GM06990 (cell line): ENCODE measurements at regions not wholly inside any gene's neighbourhood (a gene's known extent, or its start where the extent isn't known, plus 50 kb on each side); places are given as distances from the start of the nearest gene placed in this dataset.

Source experiments
- DNase-seq: peaks from one replicate; pipeline ENCODE4 v3.0.0-alpha.2; 2011; ENCODE audit not compliant: insufficient read length; ENCODE audit errors: extremely low read depth
- H3K27me3 ChIP-seq: replicated peaks from 2 replicates; pipeline ENCODE4 v1.6.0; 2011; ENCODE audit warnings: low read length; ENCODE audit not compliant: control insufficient read depth, insufficient read depth
- H3K36me3 ChIP-seq: 2 replicates; pipeline ENCODE4 v1.5.1; 2011; ENCODE audit warnings: low read length; ENCODE audit not compliant: control insufficient read depth, insufficient read depth
- H3K4me3 ChIP-seq: replicated peaks from 2 replicates; pipeline ENCODE4 v1.5.1; 2011; ENCODE audit warnings: low read depth, mild to moderate bottlenecking, control low read depth, low read length
- TF ChIP-seq, protein P1 (sequence below): IDR thresholded peaks from 2 replicates; pipeline ENCODE4 v1.5.1; 2011; ENCODE audit warnings: low read length, control low read depth, mild to moderate bottlenecking, inconsistent platforms; ENCODE audit not compliant: insufficient read depth, poor library complexity, severe bottlenecking

GRCh38 chr12:75715682-75716081 lies 204.3 kb upstream of the KRR1 start:
- Histone ChIP-seq H3K4me3 (no peak overlapping the region), H3K27me3 (no peaks in the 10 kb centered on the region), H3K36me3 (no peaks in the 10 kb centered on the region)
- DNase-seq, result no peak
- TF ChIP-seq, protein P1, sequence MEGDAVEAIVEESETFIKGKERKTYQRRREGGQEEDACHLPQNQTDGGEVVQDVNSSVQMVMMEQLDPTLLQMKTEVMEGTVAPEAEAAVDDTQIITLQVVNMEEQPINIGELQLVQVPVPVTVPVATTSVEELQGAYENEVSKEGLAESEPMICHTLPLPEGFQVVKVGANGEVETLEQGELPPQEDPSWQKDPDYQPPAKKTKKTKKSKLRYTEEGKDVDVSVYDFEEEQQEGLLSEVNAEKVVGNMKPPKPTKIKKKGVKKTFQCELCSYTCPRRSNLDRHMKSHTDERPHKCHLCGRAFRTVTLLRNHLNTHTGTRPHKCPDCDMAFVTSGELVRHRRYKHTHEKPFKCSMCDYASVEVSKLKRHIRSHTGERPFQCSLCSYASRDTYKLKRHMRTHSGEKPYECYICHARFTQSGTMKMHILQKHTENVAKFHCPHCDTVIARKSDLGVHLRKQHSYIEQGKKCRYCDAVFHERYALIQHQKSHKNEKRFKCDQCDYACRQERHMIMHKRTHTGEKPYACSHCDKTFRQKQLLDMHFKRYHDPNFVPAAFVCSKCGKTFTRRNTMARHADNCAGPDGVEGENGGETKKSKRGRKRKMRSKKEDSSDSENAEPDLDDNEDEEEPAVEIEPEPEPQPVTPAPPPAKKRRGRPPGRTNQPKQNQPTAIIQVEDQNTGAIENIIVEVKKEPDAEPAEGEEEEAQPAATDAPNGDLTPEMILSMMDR, result no peak

DNA sequence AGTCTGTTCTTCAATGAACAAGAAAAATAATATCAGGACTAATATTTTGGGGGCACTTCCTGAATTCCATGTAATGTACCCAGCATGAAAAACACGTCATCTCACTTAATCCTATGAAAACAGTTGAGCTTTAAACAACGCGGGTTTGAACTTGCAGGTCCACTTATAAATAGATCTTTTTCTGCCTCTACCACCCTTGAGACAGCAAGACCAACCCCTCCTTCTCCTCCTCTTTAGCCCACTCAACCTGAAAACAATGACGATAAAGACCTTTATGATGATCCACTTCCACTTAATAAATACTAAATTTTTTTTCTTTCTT lies 203.9 kb upstream of the KRR1 start:
- H3K36me3 ChIP-seq, result no peaks in the 10 kb centered on the region
- TF ChIP-seq, protein P1, result no peak

DNA sequence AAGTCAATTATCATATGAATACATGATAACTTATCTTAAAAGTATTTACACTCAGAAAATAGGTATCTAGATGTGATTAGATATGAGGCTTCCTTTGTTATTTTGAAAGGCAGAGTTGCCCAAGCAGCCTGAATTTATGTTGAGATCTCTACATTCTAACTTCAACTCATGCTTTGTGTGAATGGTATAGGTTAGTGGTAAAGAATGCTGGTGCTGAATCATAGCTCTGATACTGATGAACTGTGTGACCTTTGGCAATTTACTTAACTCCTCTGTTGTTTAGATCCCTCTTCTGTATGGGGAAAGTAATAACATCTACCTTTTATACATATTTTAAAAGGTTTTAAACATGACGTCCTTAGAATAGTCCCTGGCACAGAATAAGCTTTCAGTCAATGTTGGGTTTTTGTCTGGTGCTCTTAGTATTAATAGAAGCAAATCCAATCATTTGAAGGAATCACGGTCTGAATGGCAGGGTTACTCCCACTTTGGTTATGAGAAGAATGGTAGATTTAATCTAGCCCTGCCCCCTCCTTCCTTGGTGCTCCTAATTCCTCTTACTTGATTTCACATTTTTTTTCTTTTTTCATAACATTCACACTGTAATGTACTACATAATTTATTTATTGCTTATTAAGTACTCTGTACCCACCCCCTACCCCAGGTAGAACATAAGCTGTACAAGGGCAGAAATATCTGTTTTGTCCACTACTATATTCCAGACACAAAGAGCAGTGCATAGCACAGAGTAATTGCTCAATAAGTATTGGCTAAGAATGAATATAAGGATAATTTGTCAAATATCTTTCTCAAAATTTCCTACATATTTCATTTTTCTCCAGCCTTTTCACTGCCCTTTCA lies 203.3 kb upstream of the KRR1 start:
- no peaks in the 10 kb centered on the region for H3K36me3 ChIP-seq
- TF ChIP-seq, protein P1, result no peak
- DNase-seq, result no peak

More for the DNA sequence above, 203.9 kb upstream of the KRR1 start:
- no peaks in the 10 kb centered on the region for H3K27me3 ChIP-seq
- DNase-seq, result no peak
- H3K4me3 ChIP-seq, result no peak overlapping the region

GRCh38 chr12:75713434-75713833 lies 202.0 kb upstream of the KRR1 start:
- Histone ChIP-seq H3K27me3 (no peaks in the 10 kb centered on the region), H3K4me3 (no peak overlapping the region), H3K36me3 (no peaks in the 10 kb centered on the region)
- TF ChIP-seq, protein P1, result no peak
- no peak for DNase-seq

More for the DNA sequence above, 203.3 kb upstream of the KRR1 start:
- no peak overlapping the region for H3K4me3 ChIP-seq
- no peaks in the 10 kb centered on the region for H3K27me3 ChIP-seq

DNA sequence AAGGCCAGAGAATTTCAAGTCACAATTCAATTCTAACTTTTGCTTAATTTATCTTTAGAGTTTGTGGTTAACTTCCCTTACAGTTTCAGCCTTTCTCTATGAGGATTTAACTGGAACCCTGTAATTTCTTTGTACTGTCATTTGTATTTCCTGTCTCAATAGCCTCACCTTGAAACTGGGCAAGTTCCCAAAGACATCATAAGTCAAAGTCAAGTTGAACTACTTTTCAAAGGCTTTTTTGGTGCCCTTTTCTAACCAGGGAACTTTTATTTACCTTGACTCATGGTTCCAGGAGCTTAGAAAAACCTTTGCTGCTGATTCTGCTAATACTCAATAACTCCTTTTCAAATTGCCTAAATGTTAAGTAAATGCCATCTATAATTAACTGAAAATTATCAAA lies 200.8 kb upstream of the KRR1 start:
- H3K27me3 ChIP-seq, result no peaks in the 10 kb centered on the region
- TF ChIP-seq, protein P1, result no peak
- peak; percentile 11 for DNase-seq
- no peaks in the 10 kb centered on the region for H3K36me3 ChIP-seq
- H3K4me3 ChIP-seq, result no peak overlapping the region
